ENCODE measurements at regions not wholly inside any gene's neighbourhood (a gene's known extent, or its start where the extent isn't known, plus 50 kb on each side); places are given as distances from the start of the nearest gene placed in this dataset.

DNA sequence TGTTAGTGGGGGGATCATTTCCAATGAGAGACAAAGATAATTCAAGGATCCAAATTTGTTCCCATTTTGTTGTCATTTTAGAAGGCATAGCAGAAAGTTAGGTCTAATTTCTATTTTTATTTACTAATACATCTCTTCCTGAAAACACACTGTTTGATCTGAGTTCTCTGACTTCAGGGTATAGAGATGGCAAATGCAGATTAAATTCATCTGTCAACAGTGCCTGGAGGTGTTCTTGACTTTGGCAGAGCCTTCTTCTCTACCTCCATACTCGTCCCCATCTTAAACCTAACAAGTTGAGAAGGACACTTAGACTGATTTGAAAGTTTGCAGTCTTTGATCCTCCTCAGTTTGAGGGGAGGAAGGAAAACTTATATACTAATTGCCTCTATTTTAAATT, 308.2 kb downstream of the SOX2 start:
- Histone ChIP-seq H3K27ac (ENCODE audit: low read depth, low read length, poor library complexity, severe bottlenecking) (no peak overlapping the region), H3K9ac (ENCODE audit: low read length) (no peak overlapping the region), H3K9me3 (ENCODE audit: low read length) (no peaks in the 10 kb centered on the region), H3K4me1 (ENCODE audit: insufficient read depth, low read length, severe bottlenecking) (peaks cover 7% of the 10 kb centered on the region), H3K36me3 (ENCODE audit: insufficient read depth, low read length) (no peaks in the 10 kb centered on the region), H3K9me2 (ENCODE audit: low read depth, low read length) (no peaks in the 10 kb centered on the region), H3K4me3 (ENCODE audit: low read depth, low read length, poor library complexity, severe bottlenecking) (no peak overlapping the region), H3K79me2 (ENCODE audit: insufficient read depth, low read length) (no peaks in the 10 kb centered on the region), H3K4me2 (ENCODE audit: low read length) (no peak overlapping the region), H4K20me1 (ENCODE audit: insufficient read depth, low read length) (no peaks in the 10 kb centered on the region), H2AFZ (ENCODE audit: low read length) (no peak overlapping the region), H3F3A (ENCODE audit: insufficient read depth, low read length) (no peaks in the 10 kb centered on the region), H3K27me3 (ENCODE audit: insufficient read depth, low read length) (no peaks in the 10 kb centered on the region)
- TF ChIP-seq, protein P1, sequence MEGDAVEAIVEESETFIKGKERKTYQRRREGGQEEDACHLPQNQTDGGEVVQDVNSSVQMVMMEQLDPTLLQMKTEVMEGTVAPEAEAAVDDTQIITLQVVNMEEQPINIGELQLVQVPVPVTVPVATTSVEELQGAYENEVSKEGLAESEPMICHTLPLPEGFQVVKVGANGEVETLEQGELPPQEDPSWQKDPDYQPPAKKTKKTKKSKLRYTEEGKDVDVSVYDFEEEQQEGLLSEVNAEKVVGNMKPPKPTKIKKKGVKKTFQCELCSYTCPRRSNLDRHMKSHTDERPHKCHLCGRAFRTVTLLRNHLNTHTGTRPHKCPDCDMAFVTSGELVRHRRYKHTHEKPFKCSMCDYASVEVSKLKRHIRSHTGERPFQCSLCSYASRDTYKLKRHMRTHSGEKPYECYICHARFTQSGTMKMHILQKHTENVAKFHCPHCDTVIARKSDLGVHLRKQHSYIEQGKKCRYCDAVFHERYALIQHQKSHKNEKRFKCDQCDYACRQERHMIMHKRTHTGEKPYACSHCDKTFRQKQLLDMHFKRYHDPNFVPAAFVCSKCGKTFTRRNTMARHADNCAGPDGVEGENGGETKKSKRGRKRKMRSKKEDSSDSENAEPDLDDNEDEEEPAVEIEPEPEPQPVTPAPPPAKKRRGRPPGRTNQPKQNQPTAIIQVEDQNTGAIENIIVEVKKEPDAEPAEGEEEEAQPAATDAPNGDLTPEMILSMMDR (IDR thresholded peaks at IDR 0.05; ENCODE audit: low read length) = no peak
- no peak for TF ChIP-seq EZH2 (IDR thresholded peaks at IDR 0.05; ENCODE audit: borderline replicate concordance, low read length)

DNA sequence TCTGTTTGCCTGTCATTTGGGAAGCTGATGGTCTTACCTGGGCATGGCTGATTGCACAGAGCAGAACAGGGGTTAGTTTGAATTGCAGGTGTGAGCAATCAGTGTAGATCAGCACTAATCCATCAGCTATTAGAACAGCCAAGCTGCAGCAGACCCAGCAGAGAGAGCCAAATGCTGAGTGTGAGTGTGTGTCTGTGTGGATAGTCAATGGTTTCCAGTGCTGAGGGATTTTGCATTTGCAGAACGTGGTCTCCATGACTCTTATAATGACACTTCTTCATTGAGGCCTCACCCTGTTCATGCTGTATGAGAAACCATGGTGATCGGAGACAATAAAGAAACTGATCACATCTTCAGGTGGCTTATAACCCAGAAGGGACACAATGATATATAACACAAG, 312.1 kb downstream of the SOX2 start:
- no peaks in the 10 kb centered on the region for H3K79me2 ChIP-seq (ENCODE audit: insufficient read depth, low read length)
- H3K9me3 ChIP-seq (ENCODE audit: low read length) = no peaks in the 10 kb centered on the region
- no peaks in the 10 kb centered on the region for H3K9me2 ChIP-seq (ENCODE audit: low read depth, low read length)
- H4K20me1 ChIP-seq (ENCODE audit: insufficient read depth, low read length) = no peaks in the 10 kb centered on the region
- no peaks in the 10 kb centered on the region for H3K27me3 ChIP-seq (ENCODE audit: insufficient read depth, low read length)
- TF ChIP-seq EZH2 (IDR thresholded peaks at IDR 0.05; ENCODE audit: borderline replicate concordance, low read length) = no peak
- TF ChIP-seq, protein P1 (IDR thresholded peaks at IDR 0.05; ENCODE audit: low read length) = no peak
- no peak overlapping the region for H3K4me2 ChIP-seq (ENCODE audit: low read length)
- no peak overlapping the region for H3K27ac ChIP-seq (ENCODE audit: low read depth, low read length, poor library complexity, severe bottlenecking)
- peaks cover 7% of the 10 kb centered on the region for H3K4me1 ChIP-seq (ENCODE audit: insufficient read depth, low read length, severe bottlenecking)
- no peaks in the 10 kb centered on the region for H3K36me3 ChIP-seq (ENCODE audit: insufficient read depth, low read length)
- H3F3A ChIP-seq (ENCODE audit: insufficient read depth, low read length) = no peaks in the 10 kb centered on the region
- no peak overlapping the region for H2AFZ ChIP-seq (ENCODE audit: low read length)
- H3K4me3 ChIP-seq (ENCODE audit: low read depth, low read length, poor library complexity, severe bottlenecking) = no peak overlapping the region
- no peak overlapping the region for H3K9ac ChIP-seq (ENCODE audit: low read length)

DNA sequence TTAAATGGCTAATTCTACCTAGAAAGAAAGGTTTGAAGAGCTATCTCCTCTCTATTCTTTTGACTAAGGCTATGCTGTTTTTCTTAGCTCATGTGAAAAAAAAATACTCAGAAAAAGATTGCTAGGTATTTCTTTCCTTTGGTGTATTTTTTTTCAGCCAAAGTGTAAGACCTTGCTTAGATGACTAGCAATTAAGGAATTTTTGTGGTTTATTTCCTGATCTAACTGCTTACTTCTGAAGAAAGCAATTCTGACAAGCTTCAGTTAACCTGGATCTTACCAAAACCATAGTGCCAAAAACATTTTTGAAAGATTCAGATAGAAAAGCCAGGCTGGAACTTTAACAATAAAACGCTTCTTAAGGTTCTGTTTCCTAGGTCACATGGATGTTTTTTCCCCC, 315.6 kb downstream of the SOX2 start:
- Histone ChIP-seq H4K20me1 (ENCODE audit: insufficient read depth, low read length) (no peaks in the 10 kb centered on the region), H3K9me2 (ENCODE audit: low read depth, low read length) (no peaks in the 10 kb centered on the region), H3K27ac (ENCODE audit: low read depth, low read length, poor library complexity, severe bottlenecking) (no peak overlapping the region), H3K4me1 (ENCODE audit: insufficient read depth, low read length, severe bottlenecking) (no peaks in the 10 kb centered on the region), H3K4me3 (ENCODE audit: low read depth, low read length, poor library complexity, severe bottlenecking) (no peak overlapping the region), H3K4me2 (ENCODE audit: low read length) (no peak overlapping the region), H3K9ac (ENCODE audit: low read length) (no peak overlapping the region), H3K36me3 (ENCODE audit: insufficient read depth, low read length) (no peaks in the 10 kb centered on the region), H3K9me3 (ENCODE audit: low read length) (no peaks in the 10 kb centered on the region), H2AFZ (ENCODE audit: low read length) (no peak overlapping the region), H3K79me2 (ENCODE audit: insufficient read depth, low read length) (no peaks in the 10 kb centered on the region), H3K27me3 (ENCODE audit: insufficient read depth, low read length) (no peaks in the 10 kb centered on the region), H3F3A (ENCODE audit: insufficient read depth, low read length) (no peaks in the 10 kb centered on the region)
- TF ChIP-seq EZH2 (IDR thresholded peaks at IDR 0.05; ENCODE audit: borderline replicate concordance, low read length) = no peak
- TF ChIP-seq, protein P1 (IDR thresholded peaks at IDR 0.05; ENCODE audit: low read length) = no peak

Measured in OCI-LY1 (cell line).